ENCODE measurements at regions not wholly inside any gene's neighbourhood (a gene's known extent, or its start where the extent isn't known, plus 50 kb on each side); places are given as distances from the start of the nearest gene placed in this dataset.

GRCh38 chr12:32032205-32032810 is 73.1 kb downstream of the RESF1 start (continued):
- TF ChIP-seq PRDM6 (tag by site-specific recombination; IDR thresholded peaks at IDR 0.05) (peak; percentile 67), ZBTB44 (tag by site-specific recombination; IDR thresholded peaks at IDR 0.05) (0 out of 2 replicates have a peak, but pooled peaks have one; percentile 18), ZNF660 (tag by site-specific recombination; IDR thresholded peaks at IDR 0.05) (peak; percentile 67; the same call in 1 of the 2 replicates), PRDM1 (tag by site-specific recombination; IDR thresholded peaks at IDR 0.05) (peak; percentile 84), ZNF558 (tag by site-specific recombination; IDR thresholded peaks at IDR 0.05) (no peak), ZNF610 (tag by site-specific recombination; IDR thresholded peaks at IDR 0.05; ENCODE audit: borderline replicate concordance) (no peak), ZNF391 (tag by site-specific recombination; IDR thresholded peaks at IDR 0.05; ENCODE audit: borderline replicate concordance, low read depth) (0 out of 2 replicates have a peak, but pooled peaks have one; percentile 32), ZNF174 (tag by site-specific recombination; IDR thresholded peaks at IDR 0.05) (no peak), IKZF3 (tag by site-specific recombination; IDR thresholded peaks at IDR 0.05) (no peak; the same call in 1 of the 2 replicates), ZXDB (tag by site-specific recombination; IDR thresholded peaks at IDR 0.05) (peak; percentile 72), PBX3 (CRISPR knock-in tag; IDR thresholded peaks at IDR 0.05) (no peak), HOXD13 (CRISPR knock-in tag; IDR thresholded peaks at IDR 0.05; ENCODE audit: borderline replicate concordance) (no peak), SETDB1 (IDR thresholded peaks at IDR 0.05; ENCODE audit: insufficient read length, low read length) (peak; percentile 21), ZBTB17 (tag by site-specific recombination; IDR thresholded peaks at IDR 0.05) (peak; percentile 96), OSR2 (tag by site-specific recombination; IDR thresholded peaks at IDR 0.05) (no peak; the same call in 1 of the 2 replicates), ZNF362 (tag by site-specific recombination; IDR thresholded peaks at IDR 0.05) (peak; percentile 27; the same call in 1 of the 2 replicates), ZNF24 (tag by site-specific recombination; IDR thresholded peaks at IDR 0.05) (0 out of 2 replicates have a peak, but pooled peaks have one; percentile 29), PRDM10 (tag by site-specific recombination; IDR thresholded peaks at IDR 0.05) (peak; percentile 91), SP7 (tag by site-specific recombination; IDR thresholded peaks at IDR 0.05) (0 out of 2 replicates have a peak, but pooled peaks have one; percentile 48), ZNF629 (tag by site-specific recombination; IDR thresholded peaks at IDR 0.05) (peak; percentile 63), ZNF366 (tag by site-specific recombination; conservative IDR thresholded peaks at IDR 0.05) (0 out of 2 replicates have a peak, but pooled peaks have one; percentile 19), ZSCAN30 (tag by site-specific recombination; IDR thresholded peaks at IDR 0.05) (peak; percentile 42), ZNF354C (tag by site-specific recombination; IDR thresholded peaks at IDR 0.05; ENCODE audit: borderline replicate concordance, low read depth) (no peak), FEZF1 (tag by site-specific recombination; IDR thresholded peaks at IDR 0.05) (peak; percentile 98), ZNF335 (tag by site-specific recombination; conservative IDR thresholded peaks at IDR 0.05) (peak; percentile 63; the same call in 1 of the 2 replicates), ZNF843 (tag by site-specific recombination; IDR thresholded peaks at IDR 0.05) (peak; percentile 39; the same call in 1 of the 2 replicates), PRDM4 (tag by site-specific recombination; IDR thresholded peaks at IDR 0.05) (peak; percentile 100)

Data from HEK293 (cell line).